ENCODE measurements at regions not wholly inside any gene's neighbourhood (a gene's known extent, or its start where the extent isn't known, plus 50 kb on each side); places are given as distances from the start of the nearest gene placed in this dataset.
A peak's percentile ranks its signal among the peaks of the same experiment; 100 is the strongest.

DNA sequence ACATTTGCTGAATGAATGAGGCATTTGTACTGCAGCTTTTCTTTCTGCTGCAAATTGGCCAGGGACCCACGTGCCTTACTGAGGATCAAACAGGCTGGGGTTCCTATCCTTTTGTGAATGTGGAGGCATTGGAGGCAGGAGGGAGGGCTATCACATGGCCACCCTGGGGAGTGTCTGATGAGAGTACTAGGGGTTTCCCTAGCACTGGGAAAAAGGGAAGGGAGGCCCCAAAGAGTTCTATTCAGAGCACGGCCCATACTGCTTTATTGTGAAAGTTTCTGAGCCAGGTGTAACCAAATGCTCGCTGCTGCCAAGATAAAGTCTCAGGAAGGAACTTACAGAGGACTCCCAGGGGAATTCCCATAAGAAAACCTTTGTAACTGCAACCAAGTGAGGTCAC lies 78.4 kb upstream of the ANO1 start:
- DNase-seq: no peak

DNA sequence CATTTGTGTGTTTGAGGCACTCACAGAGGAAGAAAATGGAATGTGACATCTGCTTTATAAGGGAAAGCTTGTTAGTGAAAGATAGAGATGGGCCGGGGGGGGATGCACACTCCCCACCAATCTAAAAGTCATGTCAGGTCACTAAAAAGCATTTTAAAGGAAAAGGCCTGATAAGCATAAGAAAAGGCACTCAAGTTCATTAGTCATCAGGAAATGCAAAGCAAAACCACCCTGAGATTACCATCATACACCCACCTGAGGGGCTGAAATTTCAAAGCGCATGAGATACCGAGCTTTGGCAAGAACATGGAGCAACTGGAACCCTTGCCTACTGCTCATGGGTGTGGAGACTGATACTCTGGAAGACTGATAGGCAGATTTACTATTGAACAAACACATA lies 77.9 kb upstream of the ANO1 start:
- DNase-seq: no peak

DNA sequence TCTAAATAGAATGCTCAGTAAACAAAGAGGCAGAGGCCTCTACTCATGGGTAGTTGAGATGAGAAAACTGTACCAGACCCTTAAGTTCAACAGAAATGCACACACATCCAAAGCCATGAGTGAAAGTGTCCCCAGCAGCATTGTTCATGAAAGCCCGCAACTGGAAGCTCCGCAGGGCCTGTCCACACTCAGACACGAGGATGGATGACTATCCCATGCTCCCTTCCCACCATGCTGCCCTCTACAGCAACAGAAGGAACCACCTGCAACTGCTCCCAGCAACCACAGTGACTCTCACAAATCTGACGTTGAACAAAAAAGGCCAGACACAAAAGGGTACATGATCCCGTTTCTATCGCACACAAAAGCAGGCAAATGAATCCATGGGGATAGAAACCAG lies 76.9 kb upstream of the ANO1 start:
- DNase-seq: no peak

DNA sequence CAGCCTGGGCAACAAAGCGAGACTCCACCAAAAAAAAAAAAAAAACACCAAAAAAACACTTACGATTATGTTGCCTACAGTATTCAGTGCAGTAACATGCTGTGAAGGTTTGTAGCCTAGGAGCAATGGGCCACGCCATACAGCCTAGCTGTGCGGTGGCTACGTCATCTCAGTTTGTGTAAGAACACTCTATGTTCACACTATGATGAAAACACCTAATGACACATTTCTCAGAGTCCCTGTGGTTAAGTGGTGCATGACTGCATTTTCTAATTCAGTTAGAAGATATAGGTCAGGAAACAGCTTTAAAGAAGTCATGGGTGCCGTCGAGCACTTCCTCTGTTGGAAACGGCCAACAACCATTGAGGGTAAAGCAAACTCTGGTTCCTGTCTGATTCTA lies 75.7 kb upstream of the ANO1 start:
- DNase-seq: no peak

DNA sequence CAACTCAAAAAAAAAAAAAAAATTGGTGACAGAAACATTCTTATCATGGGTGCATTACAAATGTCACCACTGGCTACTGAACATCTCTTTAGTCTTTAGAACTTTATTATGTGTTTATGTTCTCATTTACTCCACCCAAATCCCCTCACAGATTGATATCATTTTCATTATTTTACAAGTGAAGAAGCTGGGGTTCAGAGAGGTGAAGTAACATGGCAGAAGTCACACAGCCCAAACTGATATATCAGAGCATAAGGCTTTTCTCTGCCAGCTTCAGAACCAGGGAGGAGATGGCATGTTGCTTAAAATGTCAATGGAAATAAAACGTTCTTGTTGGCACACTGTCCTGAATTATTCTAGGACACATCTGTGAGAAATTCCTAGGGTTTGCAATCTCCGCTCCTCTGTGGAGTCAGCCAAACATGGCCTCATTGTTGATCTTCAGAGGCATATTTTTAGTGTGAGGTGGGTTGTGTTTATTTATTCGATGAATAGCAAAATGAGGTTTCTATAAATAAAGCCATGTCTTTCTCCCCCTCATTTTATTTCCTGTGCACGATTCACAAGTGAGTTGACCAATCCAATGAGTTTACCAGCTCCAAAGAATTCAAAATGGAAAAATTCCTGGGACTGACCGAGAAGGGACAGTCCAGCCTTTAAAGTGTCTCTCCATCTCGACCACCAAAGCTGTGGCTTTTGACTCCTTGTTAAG lies 72.9 kb upstream of the ANO1 start:
- no peak for DNase-seq

DNA sequence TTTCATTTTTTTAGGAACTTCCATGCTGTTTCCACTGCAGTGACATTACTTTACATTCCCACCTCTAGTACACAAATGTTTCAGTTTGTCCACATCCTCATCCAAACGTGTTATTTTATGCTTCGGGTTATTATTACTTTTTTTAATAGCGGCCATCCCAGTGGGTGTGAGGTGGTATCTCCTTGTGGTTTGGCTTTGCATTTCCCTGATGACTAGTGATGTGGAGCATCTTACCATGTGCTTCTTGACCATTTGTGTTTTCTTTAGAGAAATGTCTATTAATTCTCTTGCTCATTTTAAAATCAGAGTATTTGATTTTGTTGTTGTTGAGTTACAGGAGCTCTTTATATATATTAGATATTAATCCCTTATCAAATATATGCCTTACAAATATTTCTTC lies 70.3 kb upstream of the ANO1 start:
- DNase-seq: no peak

DNA sequence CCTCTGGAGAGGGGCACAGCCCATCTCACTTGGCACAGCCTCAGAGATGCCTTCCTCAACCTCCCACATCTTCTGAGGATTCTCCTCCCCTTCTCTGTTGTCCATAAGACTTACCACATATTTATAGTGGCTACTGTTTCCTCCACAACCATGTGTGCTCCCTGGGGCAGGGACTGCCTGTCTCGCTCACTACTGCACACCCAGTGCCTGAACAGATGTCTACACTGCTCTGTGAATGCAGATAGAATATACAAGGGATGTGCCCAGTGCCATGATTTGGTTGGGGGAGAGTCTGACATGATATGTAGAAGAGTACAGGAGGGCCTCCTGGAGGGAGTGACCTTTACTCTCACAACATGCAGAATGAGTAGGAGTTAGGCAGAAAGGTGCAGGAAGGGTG lies 67.3 kb upstream of the ANO1 start:
- DNase-seq: no peak

DNA sequence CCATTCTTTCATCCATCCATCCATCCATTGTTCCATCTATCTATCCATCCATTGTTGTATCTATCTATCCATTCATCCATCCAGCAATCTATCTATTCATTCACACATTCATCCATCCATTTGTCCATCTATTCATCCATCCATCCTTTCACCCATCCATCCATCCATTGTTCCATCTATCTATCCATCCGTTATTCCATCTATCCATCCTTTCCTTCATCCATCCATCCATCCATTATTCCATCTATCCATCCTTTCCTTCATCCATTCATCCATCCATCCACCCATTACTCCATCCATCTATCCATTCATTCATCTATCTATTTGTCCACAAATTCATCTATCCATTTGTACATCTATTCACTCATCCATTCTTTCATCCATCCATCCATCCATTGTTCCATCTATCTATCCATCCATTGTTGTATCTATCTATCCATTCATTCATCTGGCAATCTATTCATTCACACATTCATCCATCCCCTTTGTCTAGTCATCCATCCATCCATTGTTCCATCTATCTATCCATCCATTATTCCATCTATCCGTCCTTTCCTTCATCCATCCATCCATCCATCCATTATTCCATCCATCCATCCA lies 65.9 kb upstream of the ANO1 start:
- DNase-seq: no peak

DNA sequence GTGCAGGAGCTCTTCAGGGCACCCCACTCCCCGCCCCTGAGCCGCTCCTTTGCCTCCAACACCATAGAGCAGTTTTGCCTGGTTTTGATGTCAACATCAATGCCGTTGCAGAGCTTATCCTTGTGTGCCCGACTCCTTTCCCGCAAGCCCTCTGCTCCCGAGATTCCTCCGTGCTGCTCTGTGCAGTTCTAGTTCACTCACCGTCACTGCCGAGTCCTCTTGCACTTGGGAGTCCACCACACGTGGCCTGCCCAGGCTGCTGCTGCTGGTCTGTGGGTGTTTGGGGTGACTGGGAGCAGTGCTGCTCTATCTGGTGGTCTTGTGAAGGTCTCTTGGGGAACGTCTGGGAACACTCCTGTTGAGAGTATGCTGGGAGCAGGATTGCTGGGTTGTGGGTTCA lies 63.8 kb upstream of the ANO1 start:
- no peak for DNase-seq

DNA sequence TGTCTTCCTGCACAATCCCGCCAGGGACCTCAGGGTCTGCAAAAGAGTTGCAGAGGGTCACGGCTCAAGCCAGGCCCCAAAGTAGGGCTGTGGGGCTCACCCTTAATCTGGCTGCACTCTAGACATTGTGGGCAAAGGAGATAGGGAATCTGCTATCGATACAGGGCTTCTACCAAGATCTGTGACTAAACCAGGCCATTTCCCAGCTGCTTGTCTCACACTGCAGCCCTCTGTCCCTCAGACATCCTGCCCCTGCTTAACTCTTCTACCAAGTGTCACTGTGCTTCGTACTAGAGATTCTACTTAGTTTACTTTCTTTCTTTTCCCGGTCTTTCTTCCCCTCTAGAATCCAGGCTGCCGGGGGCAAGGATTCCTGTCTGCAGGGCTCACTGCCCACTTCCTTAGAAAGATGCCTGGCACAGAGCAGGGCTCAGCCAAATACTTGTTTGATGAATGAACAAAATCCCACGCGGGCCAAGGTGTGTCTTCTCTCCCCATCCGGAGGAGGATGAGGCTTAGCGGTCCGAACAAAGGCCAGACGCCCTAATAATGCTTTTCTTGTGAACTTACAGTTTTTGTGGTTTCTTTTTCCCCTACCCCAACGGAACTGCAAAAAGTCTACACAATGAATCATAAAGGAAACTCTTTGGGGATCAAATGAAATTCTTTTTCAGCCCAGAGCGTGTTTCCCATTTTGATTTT lies 61.3 kb upstream of the ANO1 start:
- DNase-seq: no peak

DNA sequence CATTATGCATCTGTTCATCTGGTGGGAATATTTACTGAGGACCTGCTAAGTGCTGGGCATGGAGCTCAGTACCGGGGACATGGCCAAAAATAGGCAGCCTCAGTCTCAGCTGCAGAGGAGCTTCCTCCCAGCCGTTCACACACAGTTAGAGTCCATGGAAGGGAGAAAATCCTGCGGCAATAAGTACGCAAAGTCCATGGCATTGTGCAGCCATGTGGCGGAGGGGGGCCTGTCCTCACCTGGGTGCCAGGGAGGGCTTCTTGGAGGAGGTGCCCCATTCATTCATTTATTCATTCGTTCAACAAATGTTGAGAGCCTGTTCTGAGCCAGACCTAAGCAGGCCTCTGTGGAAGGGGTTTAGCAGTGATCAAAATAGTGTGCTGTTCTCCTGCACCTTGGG lies 59.3 kb upstream of the ANO1 start:
- DNase-seq: no peak

DNA sequence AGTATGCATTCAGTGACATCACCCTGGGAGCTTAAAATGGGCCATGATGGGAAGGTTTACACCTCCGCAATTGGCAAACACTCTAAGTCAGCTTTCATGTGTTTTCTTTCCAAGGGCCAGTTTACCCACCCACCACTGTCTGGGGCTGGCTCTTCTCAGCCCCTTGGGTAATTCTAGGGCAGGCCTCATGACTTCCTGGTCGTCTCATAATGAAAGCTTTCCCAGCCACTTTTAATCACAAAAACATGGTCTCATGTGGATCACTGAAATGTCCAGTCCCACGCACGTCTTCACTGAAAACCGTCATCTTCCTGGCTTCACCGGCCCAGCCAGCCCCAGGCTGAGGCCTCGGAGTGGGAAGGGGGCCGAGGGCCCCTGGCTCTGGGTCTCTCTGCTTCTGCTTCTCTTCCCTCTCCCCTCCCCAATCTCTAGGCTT lies 58.5 kb upstream of the ANO1 start:
- DNase-seq: peak; percentile 63

DNA sequence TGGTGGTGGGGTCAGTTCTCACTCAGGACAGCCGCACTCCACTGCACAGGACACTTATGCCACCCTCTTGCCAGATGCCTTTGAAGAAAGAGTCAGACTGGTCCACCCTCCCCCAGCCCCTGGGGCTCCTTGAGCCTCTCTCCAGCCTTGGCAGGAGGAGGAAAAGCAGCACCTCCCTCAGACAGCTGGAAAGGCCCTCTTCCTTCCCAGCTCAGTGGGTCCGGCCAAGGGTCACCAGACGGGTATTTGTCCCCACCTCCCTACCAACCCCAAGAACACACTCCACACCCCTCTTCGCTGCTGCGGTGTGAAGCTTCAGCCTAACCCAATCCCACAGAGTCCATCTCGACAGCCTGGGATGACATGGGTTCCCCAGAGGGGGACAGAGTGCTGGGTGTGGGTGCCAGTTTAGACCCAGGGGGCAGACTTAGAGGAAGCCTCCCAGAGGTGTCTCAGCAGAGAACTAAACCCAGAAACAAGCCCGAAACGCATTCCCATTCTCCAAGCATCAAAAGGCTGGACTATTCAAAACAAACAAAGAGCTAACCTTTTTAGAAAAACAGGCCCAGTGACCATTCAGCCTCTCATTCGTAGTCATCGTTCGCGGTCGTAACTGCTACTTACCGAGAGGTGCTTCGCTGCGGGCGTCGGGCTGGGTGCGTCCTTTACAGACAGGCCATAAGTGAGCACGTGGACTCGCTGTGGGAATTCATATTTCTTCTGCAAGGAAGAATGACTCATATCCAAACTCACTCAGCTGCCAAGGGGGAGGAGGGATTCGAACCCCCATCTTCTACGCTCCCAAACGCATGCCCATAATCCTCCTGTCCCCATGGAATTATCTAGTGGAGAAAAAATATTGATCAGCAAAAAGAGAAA lies 57.5 kb upstream of the ANO1 start:
- peak; percentile 35 for DNase-seq

DNA sequence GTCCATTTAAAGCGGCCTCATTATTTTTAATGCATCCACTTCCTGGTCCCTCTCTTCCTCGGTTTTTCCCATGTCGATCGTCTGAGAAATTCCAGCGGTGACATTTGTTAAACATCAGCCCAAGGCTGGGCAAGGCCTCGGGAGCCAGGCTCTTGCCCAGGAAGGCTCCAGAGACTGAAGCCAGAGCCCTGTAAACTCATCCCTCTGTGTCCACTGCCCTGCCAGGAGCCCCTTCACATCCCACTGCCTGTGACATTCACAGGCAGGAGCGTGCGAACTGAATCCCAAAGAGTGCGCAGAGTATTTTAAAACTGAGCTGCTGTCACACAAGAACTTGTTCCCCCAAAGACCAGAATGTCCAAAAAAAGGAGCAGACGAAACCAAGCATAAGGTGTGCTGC lies 56.5 kb upstream of the ANO1 start:
- DNase-seq: no peak

DNA sequence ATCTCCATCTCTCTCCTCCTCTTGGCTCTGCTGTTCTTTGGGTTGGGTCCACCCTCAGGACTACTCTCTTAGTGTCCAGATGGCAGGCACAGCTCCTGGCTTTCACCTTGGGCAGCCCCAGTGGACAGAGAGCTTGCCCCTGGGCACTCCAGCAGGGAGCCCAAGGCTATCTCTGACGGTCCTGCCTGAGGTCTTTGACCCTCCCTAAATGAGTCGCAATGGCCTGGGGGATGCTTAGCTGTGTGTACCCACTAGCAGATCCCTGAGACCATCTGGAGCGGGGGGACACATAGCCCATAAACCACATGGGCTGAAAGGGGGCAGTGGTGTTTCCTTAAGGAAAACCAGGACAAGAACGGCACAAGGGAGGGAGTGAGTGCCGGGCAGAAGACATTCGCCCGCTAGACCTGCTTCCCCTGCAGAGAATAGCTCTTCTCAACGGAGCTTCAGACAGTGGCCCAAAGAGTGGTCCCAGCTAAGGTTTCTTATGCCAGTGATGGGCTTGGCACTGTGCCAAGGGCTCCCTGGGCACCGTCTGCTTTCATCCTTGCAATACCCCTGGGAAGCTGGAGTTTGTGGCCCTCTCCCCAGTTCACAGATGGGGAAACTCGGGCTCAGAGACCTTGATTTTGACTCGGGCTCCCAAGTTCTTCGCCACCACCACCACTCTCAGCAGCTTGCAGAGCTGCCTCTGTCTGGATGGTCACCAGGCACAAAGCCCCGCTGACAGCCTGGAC lies 53.9 kb upstream of the ANO1 start:
- no peak for DNase-seq

DNA sequence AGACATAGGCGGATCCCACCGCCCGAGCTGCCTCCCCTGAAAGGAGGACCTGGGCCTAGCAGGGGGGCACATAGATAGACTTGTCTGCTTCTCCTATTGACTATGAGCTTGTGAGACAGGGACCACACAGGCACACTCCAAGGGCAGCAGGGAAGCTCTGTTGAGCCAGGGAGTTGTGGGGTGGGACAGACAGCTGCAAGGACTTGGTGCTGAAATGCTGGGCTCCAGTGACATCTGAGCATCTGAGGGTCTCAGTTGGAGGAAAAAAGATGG lies 53.4 kb upstream of the ANO1 start:
- no peak for DNase-seq

DNA sequence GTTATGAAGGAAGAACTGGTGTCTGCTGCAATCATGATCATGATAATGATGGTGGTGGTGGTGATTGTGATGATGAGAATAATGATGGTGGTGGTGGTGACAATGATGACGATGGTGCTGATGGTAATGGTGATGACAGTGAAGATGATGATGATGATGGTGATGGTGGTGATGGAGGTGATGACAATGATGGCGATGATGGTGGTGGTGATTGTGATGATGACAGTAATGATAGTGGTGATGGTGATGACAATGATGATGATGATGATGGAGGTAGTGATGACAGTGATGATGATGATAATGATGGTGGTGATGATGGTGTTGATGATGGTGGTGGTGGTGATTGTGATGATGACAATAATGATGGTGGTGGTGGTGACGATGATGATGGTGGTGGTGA lies 52.8 kb upstream of the ANO1 start:
- DNase-seq: no peak

DNA sequence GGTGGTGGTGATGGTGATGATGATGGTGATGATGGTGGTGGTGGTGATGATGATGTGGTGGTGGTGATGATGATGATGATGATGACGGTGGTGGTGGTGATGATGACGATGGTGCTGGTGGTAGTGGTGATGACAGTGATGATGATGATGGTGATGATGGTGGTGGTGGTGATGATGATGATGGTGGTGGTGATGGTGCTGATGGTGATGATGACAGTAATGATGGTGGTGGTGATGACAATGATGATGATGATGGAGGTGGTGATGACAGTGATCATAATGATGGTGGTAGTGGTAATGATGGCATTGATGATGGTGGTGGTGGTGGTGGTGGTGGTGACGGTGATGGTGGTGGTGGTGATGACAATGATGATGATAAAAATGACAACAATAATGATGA lies 52.1 kb upstream of the ANO1 start:
- DNase-seq: no peak

DNA sequence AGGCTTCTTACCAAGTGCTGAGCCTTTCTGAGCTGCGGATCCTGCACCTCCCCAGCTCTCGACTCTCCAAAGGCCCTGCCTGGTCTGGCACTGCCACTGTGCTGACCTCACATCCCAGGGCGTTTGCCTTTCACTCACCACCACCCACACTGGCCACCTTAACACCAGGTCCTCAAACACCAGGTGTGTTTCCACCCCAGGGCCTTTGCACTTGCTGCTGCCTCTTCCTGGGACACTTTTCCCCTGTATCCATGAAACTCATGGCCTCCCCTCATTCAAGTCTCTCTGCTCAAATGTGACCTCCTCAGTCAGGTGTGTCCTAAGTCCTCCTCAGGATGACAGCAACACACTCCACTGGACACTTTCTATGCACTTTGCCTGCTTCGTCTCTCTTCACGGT lies 51.4 kb upstream of the ANO1 start:
- DNase-seq: no peak

DNA sequence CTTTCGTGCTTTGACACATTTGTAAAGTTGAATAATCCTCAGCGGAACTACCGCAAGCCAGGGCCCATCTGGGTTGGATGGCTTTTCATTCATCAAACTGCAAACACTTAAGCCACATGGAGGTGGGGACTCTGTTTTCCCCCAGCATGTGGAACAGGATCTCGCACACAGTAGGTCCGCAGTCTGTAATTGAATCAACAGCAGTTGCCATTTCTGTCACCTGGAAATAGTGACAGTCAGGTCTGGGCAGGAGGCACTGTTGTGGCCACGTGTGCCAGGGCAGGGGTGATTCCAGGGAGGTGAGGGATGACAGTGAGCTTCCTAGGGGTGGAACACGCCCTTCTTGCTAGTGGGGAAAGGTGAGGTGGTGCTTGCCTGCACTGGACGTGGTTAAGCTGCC lies 50.7 kb upstream of the ANO1 start:
- DNase-seq: no peak

DNA sequence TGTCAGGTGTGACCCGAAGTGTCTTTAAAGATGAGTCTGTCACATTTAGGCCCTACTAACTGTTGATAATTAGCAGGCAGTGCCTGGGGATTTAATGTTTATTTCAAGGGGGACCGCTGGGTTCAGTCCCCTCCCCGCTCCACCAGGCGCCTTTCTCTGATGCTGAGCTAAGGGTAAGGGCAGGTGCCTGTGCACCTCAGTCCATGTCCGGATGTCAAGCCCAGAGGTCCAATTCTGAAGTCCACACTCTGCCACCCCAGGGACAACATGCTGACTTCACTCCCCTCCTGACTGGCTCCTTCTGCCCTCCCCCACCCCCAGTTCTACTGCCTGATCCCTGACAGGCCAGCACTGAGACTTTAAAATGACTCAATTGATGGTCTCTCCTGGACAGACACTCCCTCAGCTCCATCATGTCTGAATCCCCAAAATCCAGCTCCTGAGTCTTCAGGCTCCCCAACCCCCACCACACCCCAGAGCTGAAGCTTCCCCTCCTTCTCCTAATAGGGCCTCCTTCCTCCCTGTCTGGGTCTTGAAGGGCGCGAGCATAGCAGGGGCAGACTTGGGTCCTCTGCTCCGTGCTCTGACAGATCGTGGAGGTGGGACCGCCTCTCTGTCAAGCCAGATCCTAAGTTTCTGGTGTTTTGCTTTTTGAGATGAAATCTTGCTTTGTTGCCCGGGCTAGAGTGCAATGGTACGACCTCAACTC lies 49.8 kb upstream of the ANO1 start:
- DNase-seq: no peak
